Panc1 (cell line): ENCODE measurements at regions not wholly inside any gene's neighbourhood (a gene's known extent, or its start where the extent isn't known, plus 50 kb on each side); places are given as distances from the start of the nearest gene placed in this dataset.

ENCODE experiments used
- CTCF ChIP-seq: fragments of 450-650 bp; IDR thresholded peaks from 2 replicates; pipeline ENCODE4 v1.5.1; 2017; ENCODE audit warnings: mild to moderate bottlenecking
- TCF7L2 ChIP-seq: IDR thresholded peaks from 2 replicates; pipeline ENCODE4 v1.6.1; 2011; ENCODE audit warnings: mild to moderate bottlenecking, low read depth, low read length, inconsistent platforms

- no peak for TF ChIP-seq CTCF
- TF ChIP-seq TCF7L2: no peak
Measured at GRCh38 chr12:93111773-93112172, 182.7 kb upstream of the EEA1 start.
